ENCODE measurements at regions not wholly inside any gene's neighbourhood (a gene's known extent, or its start where the extent isn't known, plus 50 kb on each side); places are given as distances from the start of the nearest gene placed in this dataset.

DNA sequence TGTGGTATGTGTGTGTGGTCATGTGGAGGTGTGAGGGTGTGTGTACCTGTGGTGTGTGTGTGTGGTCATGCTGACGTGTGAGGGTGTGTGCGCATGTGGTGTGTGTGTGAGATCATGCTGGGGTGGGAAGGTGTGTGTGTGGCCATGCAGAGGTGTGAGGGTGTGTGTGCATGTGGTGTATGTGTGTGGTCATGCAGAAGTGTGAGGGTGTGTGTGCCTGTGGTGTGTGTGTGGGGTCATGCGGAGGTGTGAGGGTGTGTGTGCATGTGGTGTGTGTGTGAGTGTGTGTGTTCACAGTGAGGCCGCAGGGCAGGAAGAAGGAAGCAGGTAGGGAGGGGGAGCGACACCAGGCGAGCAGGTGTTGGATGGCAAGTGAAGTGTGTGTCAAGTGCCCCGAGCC is 259.0 kb downstream of the LOXHD1 start:
- no peak overlapping the region for H4K8ac ChIP-seq (ENCODE audit: extremely low read depth, insufficient read depth, low read length)
- H3K79me1 ChIP-seq (ENCODE audit: low read depth, low read length) = peaks cover 4% of the 10 kb centered on the region; the same call in 1 of the 2 replicates
- no peak for FAIRE-seq
- H2BK12ac ChIP-seq (ENCODE audit: low read depth, low read length) = peak overlapping the region; percentile 95; the same call in 1 of the 2 replicates
- H3K4me1 ChIP-seq (replicated peaks in 1 of 4; ENCODE audit: control insufficient read depth in 3 of 4, insufficient read depth in 4 of 4, low read length in 3 of 4) = no peaks in the 10 kb centered on the region; a peak in 1 of 7 replicates
- peaks cover 0 to 7% of the 10 kb centered on the region in 2 experiments for H4K20me1 ChIP-seq (replicated peaks in 1 of 2; ENCODE audit: control insufficient read depth in 1 of 2, insufficient read depth in 2 of 2, low read length in 2 of 2)
- no peak overlapping the region for H3K4ac ChIP-seq (replicated peaks; ENCODE audit: insufficient read length, low read depth, low read length)
- ChIA-PET CTCF (ENCODE audit: partially characterized antibody) (interaction anchor here (1.3 to 1.6 kb wide), 2 partner anchors 61 to 117 kb away, joined by 3 to 9 read pairs; no protein-coding TSS in a partner anchor), POLR2A (ENCODE audit: partially characterized antibody) (no interaction called here)
- DNase-seq (ENCODE audit: low read depth in 1 of 2, low spot score in 2 of 2) = no peak
- no peaks in the 10 kb centered on the region for H3K79me2 ChIP-seq (ENCODE audit: control insufficient read depth in 1 of 2, insufficient read depth in 2 of 2, low read length in 2 of 2)
- no peak overlapping the region for H3K4me2 ChIP-seq (ENCODE audit: insufficient read depth in 1 of 2, low read depth in 2 of 2, low read length in 2 of 2)
- H3K36me3 ChIP-seq (ENCODE audit: control insufficient read depth in 2 of 4, insufficient read depth in 4 of 4, low read length in 3 of 4) = no peaks in the 10 kb centered on the region
- no peak overlapping the region for H3K27ac ChIP-seq (ENCODE audit: low read depth, low read length)
- TF ChIP-seq, protein P1, sequence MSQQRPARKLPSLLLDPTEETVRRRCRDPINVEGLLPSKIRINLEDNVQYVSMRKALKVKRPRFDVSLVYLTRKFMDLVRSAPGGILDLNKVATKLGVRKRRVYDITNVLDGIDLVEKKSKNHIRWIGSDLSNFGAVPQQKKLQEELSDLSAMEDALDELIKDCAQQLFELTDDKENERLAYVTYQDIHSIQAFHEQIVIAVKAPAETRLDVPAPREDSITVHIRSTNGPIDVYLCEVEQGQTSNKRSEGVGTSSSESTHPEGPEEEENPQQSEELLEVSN (IDR thresholded peaks at IDR 0.05) = no peak
- TF ChIP-seq, protein P2, sequence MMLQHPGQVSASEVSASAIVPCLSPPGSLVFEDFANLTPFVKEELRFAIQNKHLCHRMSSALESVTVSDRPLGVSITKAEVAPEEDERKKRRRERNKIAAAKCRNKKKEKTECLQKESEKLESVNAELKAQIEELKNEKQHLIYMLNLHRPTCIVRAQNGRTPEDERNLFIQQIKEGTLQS (IDR thresholded peaks at IDR 0.05; ENCODE audit: insufficient read depth, low read depth, low read length) = no peak
- TF ChIP-seq ASH2L (IDR thresholded peaks at IDR 0.05; ENCODE audit: low read length) = no peak
- no peak for TF ChIP-seq POU5F1 (IDR thresholded peaks at IDR 0.05; ENCODE audit: low read depth, low read length)
- H4K5ac ChIP-seq (ENCODE audit: insufficient read length, low read depth, low read length) = no peak overlapping the region
- H3K23ac ChIP-seq (ENCODE audit: insufficient read length) = no peak overlapping the region
- no peak overlapping the region for H2BK20ac ChIP-seq (ENCODE audit: low read length)
- no peak overlapping the region for H3K14ac ChIP-seq (ENCODE audit: insufficient read length)
- H2BK5ac ChIP-seq (ENCODE audit: low read depth, low read length) = peak overlapping the region; percentile 36; the same call in 1 of the 2 replicates
- H2BK15ac ChIP-seq (ENCODE audit: low read length) = peak overlapping the region; percentile 99
- peak overlapping the region; percentile 59 for H4K91ac ChIP-seq (replicated peaks; ENCODE audit: insufficient read length, low read length)
- no peak overlapping the region for H2BK120ac ChIP-seq (replicated peaks; ENCODE audit: low read depth, low read length)
- H3K4me3 ChIP-seq (ENCODE audit: extremely low read depth in 1 of 4, insufficient read depth in 2 of 4, low read depth in 3 of 4, low read length in 4 of 4) = no peak overlapping the region
- H3K9ac ChIP-seq (replicated peaks in 1 of 4; ENCODE audit: extremely low read depth in 1 of 4, low read depth in 3 of 4, low read length in 3 of 4) = no peak overlapping the region
- H3K27me3 ChIP-seq (replicated peaks in 1 of 4; ENCODE audit: control insufficient read depth in 3 of 4, extremely low read depth in 1 of 4, insufficient read depth in 3 of 4, low read length in 3 of 4) = no peaks in the 10 kb centered on the region; a peak in 2 of 7 replicates
- H3K56ac ChIP-seq (replicated peaks; ENCODE audit: insufficient read length, low read depth, low read length) = no peak overlapping the region
- WGBS, 2 experiments (ENCODE audit: extremely low coverage in 1 of 2, insufficient coverage in 1 of 2, insufficient read length in 1 of 2, insufficient replicate concordance in 2 of 2, low coverage in 1 of 2, low lambda C conversion rate in 2 of 2, missing lambda C conversion rate in 1 of 2) = 98% methylated on average over 7 of the region's 7 CpGs; no CpG with 5 or more reads in 1 of the 2 experiments
- H3K23me2 ChIP-seq (ENCODE audit: low read depth, low read length) = peaks cover 8% of the 10 kb centered on the region; the same call in 1 of the 2 replicates
- H3K18ac ChIP-seq (ENCODE audit: extremely low read depth, low read length) = no peak overlapping the region
- no peak overlapping the region for H2AFZ ChIP-seq (ENCODE audit: low read length)
- H3K9me3 ChIP-seq (ENCODE audit: insufficient read depth in 2 of 2, low read depth in 1 of 2, low read length in 1 of 2) = no peaks in the 10 kb centered on the region
- H2AK5ac ChIP-seq (ENCODE audit: low read depth, low read length) = peak overlapping the region; percentile 75

Data from H1 (cell line).